Hepatocyte (in vitro differentiated cells): ENCODE measurements at regions not wholly inside any gene's neighbourhood (a gene's known extent, or its start where the extent isn't known, plus 50 kb on each side); places are given as distances from the start of the nearest gene placed in this dataset.
"Not testable (repeated sequence)": the region's sequence is repeated elsewhere in the genome, so short reads cannot be mapped to it uniquely, and the experiment has no call there.

ENCODE experiments used
- DNase-seq: peaks from one replicate; pipeline ENCODE4 v3.0.0-alpha.2; 2016; ENCODE audit warnings: low spot score
- H2AFZ ChIP-seq: fragments of 200-600 bp; sonication (generic); 2 replicates; pipeline ENCODE4 v1.6.0; 2016; ENCODE audit warnings: antibody characterized with exemption, mild to moderate bottlenecking
- H3K27ac ChIP-seq: fragments of 200-600 bp; sonication (generic); 2 replicates; pipeline ENCODE4 v1.5.1; 2016; ENCODE audit warnings: mild to moderate bottlenecking
- H3K27me3 ChIP-seq: fragments of 200-600 bp; sonication (generic); 2 replicates; pipeline ENCODE4 v1.6.1; 2016
- H3K36me3 ChIP-seq: fragments of 200-600 bp; sonication (generic); replicated peaks from 2 replicates; pipeline ENCODE4 v1.5.1; 2016; ENCODE audit warnings: low read depth; ENCODE audit not compliant: insufficient read depth
- H3K4me1 ChIP-seq: fragments of 200-600 bp; sonication (generic); 2 replicates; pipeline ENCODE4 v1.5.1; 2016; ENCODE audit warnings: mild to moderate bottlenecking, moderate library complexity; ENCODE audit not compliant: insufficient read depth
- H3K4me2 ChIP-seq: fragments of 200-600 bp; sonication (generic); 2 replicates; pipeline ENCODE4 v1.6.0; 2016
- H3K4me3 ChIP-seq: fragments of 200-600 bp; sonication (generic); 2 replicates; pipeline ENCODE4 v1.5.1; 2016; ENCODE audit warnings: mild to moderate bottlenecking
- H3K79me2 ChIP-seq: fragments of 200-600 bp; sonication (generic); 2 replicates; pipeline ENCODE4 v1.6.0; 2017; ENCODE audit warnings: mild to moderate bottlenecking
- H3K9me2 ChIP-seq: fragments of 200-600 bp; sonication (generic); replicated peaks from 2 replicates; pipeline ENCODE4 v1.6.0; 2017; ENCODE audit warnings: mild to moderate bottlenecking; ENCODE audit not compliant: insufficient read depth
- H3K9me3 ChIP-seq: fragments of 200-600 bp; sonication (generic); 2 replicates; pipeline ENCODE4 v1.5.1; 2016; ENCODE audit warnings: low read depth, mild to moderate bottlenecking
- H4K20me1 ChIP-seq: fragments of 200-600 bp; sonication (generic); 2 replicates; pipeline ENCODE4 v1.6.0; 2016; ENCODE audit warnings: mild to moderate bottlenecking; ENCODE audit not compliant: insufficient read depth, poor library complexity, severe bottlenecking
- CTCF ChIP-seq: fragments of 200-600 bp; sonication (generic); IDR thresholded peaks from 2 replicates; pipeline ENCODE4 v1.5.1; 2016; ENCODE audit warnings: antibody characterized with exemption, mild to moderate bottlenecking; ENCODE audit not compliant: poor library complexity
- EZH2 ChIP-seq: fragments of 200-600 bp; sonication (generic); IDR thresholded peaks from 2 replicates; pipeline ENCODE4 v1.6.1; 2016; ENCODE audit warnings: antibody characterized with exemption, mild to moderate bottlenecking, borderline replicate concordance
- EZH2phosphoT487 ChIP-seq: fragments of 200-600 bp; sonication (generic); IDR thresholded peaks from one replicate; pipeline ENCODE4 v1.6.1; 2018; ENCODE audit warnings: antibody characterized with exemption, mild to moderate bottlenecking, low read depth, moderate library complexity; ENCODE audit not compliant: unreplicated experiment, severe bottlenecking
- WGBS: methylation state at CpG from one replicate; pipeline ENCODE4 v1.1.6; 2016; ENCODE audit warnings: low lambda C conversion rate; ENCODE audit errors: missing lambda C conversion rate; 5-methylcytosine and 5-hydroxymethylcytosine counted together

DNA sequence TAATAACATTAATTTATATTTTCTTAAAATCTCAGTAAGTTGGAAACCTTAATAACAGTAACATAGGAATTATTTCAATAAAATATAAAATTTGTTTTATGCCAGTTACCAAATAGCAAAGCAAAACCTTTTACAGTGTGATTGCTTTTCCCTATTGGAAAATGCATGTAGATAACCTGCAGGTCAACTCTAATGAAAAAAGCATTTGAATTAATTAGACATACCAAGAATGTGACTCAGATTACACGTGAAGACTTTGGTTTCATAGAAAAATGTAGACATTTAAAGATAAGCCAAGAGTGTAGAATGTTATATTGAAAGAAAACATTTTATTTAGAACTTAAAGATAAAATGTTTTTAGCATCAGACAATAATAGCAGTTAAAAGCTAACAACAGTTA, 888.1 kb downstream of the TMEM121 start:
- H3K27ac ChIP-seq, result no peak overlapping the region
- H4K20me1 ChIP-seq, result no peaks in the 10 kb centered on the region
- 14% methylated on average over 1 of the region's 1 CpG for WGBS
- no peak overlapping the region for H2AFZ ChIP-seq
- no peak overlapping the region for H3K4me2 ChIP-seq
- no peaks in the 10 kb centered on the region for H3K79me2 ChIP-seq
- H3K4me1 ChIP-seq, result no peaks in the 10 kb centered on the region
- peaks cover 3% of the 10 kb centered on the region for H3K9me3 ChIP-seq
- no peaks in the 10 kb centered on the region for H3K27me3 ChIP-seq
- no peaks in the 10 kb centered on the region for H3K36me3 ChIP-seq
- no peak for DNase-seq
- no peak for TF ChIP-seq CTCF
- no peak for TF ChIP-seq EZH2phosphoT487
- TF ChIP-seq EZH2, result no peak
- H3K4me3 ChIP-seq, result no peak overlapping the region
- no peaks in the 10 kb centered on the region for H3K9me2 ChIP-seq

- Histone ChIP-seq H3K27me3 (no peaks in the 10 kb centered on the region), H3K27ac (no peak overlapping the region), H3K4me2 (no peak overlapping the region), H3K9me2 (no peaks in the 10 kb centered on the region), H3K9me3 (peaks cover 3% of the 10 kb centered on the region), H3K36me3 (no peaks in the 10 kb centered on the region), H3K79me2 (no peaks in the 10 kb centered on the region), H3K4me3 (no peak overlapping the region), H4K20me1 (no peaks in the 10 kb centered on the region), H2AFZ (no peak overlapping the region), H3K4me1 (no peaks in the 10 kb centered on the region)
- TF ChIP-seq CTCF (peak; percentile 8), EZH2 (no peak), EZH2phosphoT487 (no peak)
- WGBS, result 81% methylated on average over 13 of the region's 13 CpGs
- DNase-seq, result peak; percentile 8
Observed at GRCh38 chr14:106417224-106418049, 891.1 kb downstream of the TMEM121 start.

DNA sequence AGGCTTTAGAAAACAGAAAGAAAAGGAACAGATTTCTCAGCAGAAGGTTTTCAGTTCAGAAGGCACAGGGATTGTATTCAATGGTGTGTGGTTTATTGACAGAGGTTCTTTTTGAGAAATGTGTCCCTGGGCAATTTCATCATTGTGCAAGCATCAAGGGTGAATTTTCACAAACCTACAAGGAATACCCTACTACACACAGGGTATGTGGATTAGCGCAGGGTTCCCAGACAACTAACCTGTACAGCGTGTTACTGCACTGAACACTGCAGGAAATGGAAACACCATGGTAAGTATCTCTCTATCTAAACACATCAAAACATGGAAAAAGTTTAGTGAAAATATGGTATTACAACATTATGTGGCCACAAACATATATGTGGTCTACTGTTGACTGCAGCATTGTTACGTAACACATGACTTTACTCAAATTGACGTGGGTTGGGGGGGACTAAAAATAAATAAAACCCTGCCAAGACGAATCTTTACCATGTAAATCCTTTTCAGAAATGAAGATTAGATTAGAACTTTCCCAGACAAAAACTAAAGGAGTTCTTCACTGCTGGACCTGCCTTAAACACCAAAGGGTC, 893.1 kb downstream of the TMEM121 start:
- H2AFZ ChIP-seq, result no peak overlapping the region
- no peaks in the 10 kb centered on the region for H3K79me2 ChIP-seq
- H3K27me3 ChIP-seq, result no peaks in the 10 kb centered on the region
- TF ChIP-seq CTCF (no peak), EZH2 (no peak), EZH2phosphoT487 (no peak)
- no peak overlapping the region for H3K4me3 ChIP-seq
- 58% methylated on average over 5 of the region's 5 CpGs for WGBS
- no peaks in the 10 kb centered on the region for H3K36me3 ChIP-seq
- H4K20me1 ChIP-seq, result no peaks in the 10 kb centered on the region
- H3K27ac ChIP-seq, result no peak overlapping the region
- no peaks in the 10 kb centered on the region for H3K9me2 ChIP-seq
- no peaks in the 10 kb centered on the region for H3K4me1 ChIP-seq
- H3K9me3 ChIP-seq, result peaks cover 2% of the 10 kb centered on the region
- no peak for DNase-seq
- no peak overlapping the region for H3K4me2 ChIP-seq

DNA sequence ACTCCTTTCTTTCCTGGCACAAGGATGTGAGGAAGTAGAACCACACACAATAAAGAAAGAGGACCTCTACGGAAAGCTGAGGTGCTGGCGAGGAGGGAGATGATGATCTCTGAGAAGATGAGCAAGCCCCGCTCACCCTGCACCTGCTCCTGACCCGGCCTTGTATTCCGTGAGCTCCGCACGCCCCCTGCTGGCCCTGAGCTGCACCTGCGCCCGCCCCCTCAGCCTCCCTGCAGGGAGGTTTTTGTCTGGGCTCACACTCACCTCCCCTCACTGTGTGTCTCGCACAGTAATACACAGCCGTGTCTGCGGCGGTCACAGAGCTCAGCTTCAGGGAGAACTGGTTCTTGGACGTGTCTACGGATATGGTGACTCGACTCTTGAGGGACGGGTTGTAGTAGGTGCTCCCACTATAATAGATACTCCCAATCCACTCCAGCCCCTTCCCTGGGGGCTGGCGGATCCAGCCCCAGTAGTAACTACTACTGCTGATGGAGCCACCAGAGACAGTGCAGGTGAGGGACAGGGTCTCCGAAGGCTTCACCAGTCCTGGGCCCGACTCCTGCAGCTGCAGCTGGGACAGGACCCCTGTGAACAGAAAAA, 895.1 kb downstream of the TMEM121 start:
- not testable (repeated sequence) for H4K20me1 ChIP-seq, H2AFZ ChIP-seq, H3K27ac ChIP-seq, H3K4me3 ChIP-seq, H3K9me3 ChIP-seq, DNase-seq, H3K79me2 ChIP-seq, H3K4me1 ChIP-seq, H3K9me2 ChIP-seq, H3K4me2 ChIP-seq, H3K27me3 ChIP-seq, H3K36me3 ChIP-seq
- 78% methylated on average over 19 of the region's 20 CpGs for WGBS
